HG03571 (cell line): ENCODE measurements at regions not wholly inside any gene's neighbourhood (a gene's known extent, or its start where the extent isn't known, plus 50 kb on each side); places are given as distances from the start of the nearest gene placed in this dataset.
"Not testable (repeated sequence)": the region's sequence is repeated elsewhere in the genome, so short reads cannot be mapped to it uniquely, and the experiment has no call there.

Experiments
- ATAC-seq: cut with Tn5 transposase; IDR thresholded peaks from one replicate; pipeline ENCODE4 v1.9.1; 2021; ENCODE audit not compliant: unreplicated experiment

- ATAC-seq: no peak
Observed at GRCh38 chr4:31851946-31852345, 1131.8 kb downstream of the PCDH7 start.

- no peak for ATAC-seq
Observed at GRCh38 chr4:31877429-31877828, 1157.3 kb downstream of the PCDH7 start.

GRCh38 chr4:31880837-31881236 is 1160.7 kb downstream of the PCDH7 start:
- not testable (repeated sequence) for ATAC-seq

- no peak for ATAC-seq
Observed at GRCh38 chr4:31896349-31896748, 1176.2 kb downstream of the PCDH7 start.

GRCh38 chr4:31905363-31905762 is 1185.2 kb downstream of the PCDH7 start:
- no peak for ATAC-seq

GRCh38 chr4:31908261-31908660 is 1188.1 kb downstream of the PCDH7 start:
- no peak for ATAC-seq

- ATAC-seq: no peak
Observed at GRCh38 chr4:31917334-31917733, 1197.2 kb downstream of the PCDH7 start.

- ATAC-seq: no peak
Observed at GRCh38 chr4:31918891-31919290, 1198.7 kb downstream of the PCDH7 start.

GRCh38 chr4:31923634-31924033 is 1203.5 kb downstream of the PCDH7 start:
- ATAC-seq: no peak

GRCh38 chr4:31929676-31930345 is 1209.6 kb downstream of the PCDH7 start:
- ATAC-seq: no peak

- ATAC-seq: no peak
Observed at GRCh38 chr4:31946456-31946855, 1226.3 kb downstream of the PCDH7 start.

GRCh38 chr4:31947101-31947500 is 1226.9 kb downstream of the PCDH7 start:
- ATAC-seq: no peak

- no peak for ATAC-seq
Observed at GRCh38 chr4:31949045-31949444, 1228.9 kb downstream of the PCDH7 start.

- ATAC-seq: no peak
Observed at GRCh38 chr4:31955346-31955745, 1235.2 kb downstream of the PCDH7 start.

- no peak for ATAC-seq
Observed at GRCh38 chr4:31959972-31960371, 1239.8 kb downstream of the PCDH7 start.

GRCh38 chr4:31964685-31965084 is 1244.5 kb downstream of the PCDH7 start:
- no peak for ATAC-seq

GRCh38 chr4:31968842-31969241 is 1248.7 kb downstream of the PCDH7 start:
- no peak for ATAC-seq

- ATAC-seq: no peak
Observed at GRCh38 chr4:31974490-31975002, 1254.4 kb downstream of the PCDH7 start.

GRCh38 chr4:31979988-31980387 is 1259.8 kb downstream of the PCDH7 start:
- no peak for ATAC-seq

- ATAC-seq: no peak
Observed at GRCh38 chr4:31983246-31983645, 1263.1 kb downstream of the PCDH7 start.

- no peak for ATAC-seq
Observed at GRCh38 chr4:31983677-31984076, 1263.5 kb downstream of the PCDH7 start.

GRCh38 chr4:31984872-31985271 is 1264.7 kb downstream of the PCDH7 start:
- ATAC-seq: no peak
